Kidney (tissue), 13 donors: ENCODE measurements at regions not wholly inside any gene's neighbourhood (a gene's known extent, or its start where the extent isn't known, plus 50 kb on each side); places are given as distances from the start of the nearest gene placed in this dataset.
A peak's percentile ranks its signal among the peaks of the same experiment; 100 is the strongest.
"Not testable (repeated sequence)": the region's sequence is repeated elsewhere in the genome, so short reads cannot be mapped to it uniquely, and the experiment has no call there.

Experiments used
- DNase-seq, 5 donors: peaks; one replicate each; pipeline ENCODE4 v3.0.0-alpha.2; 2013 to 2020
- FAIRE-seq: peaks from 2 replicates; lab custom pipeline; 2012; peaks lifted over from hg19 to GRCh38; lab: Jason Lieb, UNC
- H3K27ac ChIP-seq, 2 donors: one replicate each; pipeline ENCODE4 v1.7.0; 2013; ENCODE audit warnings: low read depth in 2 of 2, low read length in 2 of 2, inconsistent platforms in 1 of 2
- H3K27me3 ChIP-seq: one replicate; pipeline ENCODE4 v1.7.1; 2013; ENCODE audit warnings: low read length, inconsistent platforms; ENCODE audit not compliant: control insufficient read depth, insufficient read depth
- H3K36me3 ChIP-seq, 3 donors: one replicate each; pipeline versions ENCODE4 v1.7.0 to v1.7.1; 2013; ENCODE audit warnings: low read length in 3 of 3, control low read depth in 1 of 3, inconsistent platforms in 1 of 3; ENCODE audit not compliant: insufficient read depth in 3 of 3, control insufficient read depth in 2 of 3
- H3K4me1 ChIP-seq, 3 donors: one replicate each; pipeline versions ENCODE4 v1.7.0 to v1.7.1; 2013; ENCODE audit warnings: low read length in 3 of 3, inconsistent platforms in 1 of 3, low read depth in 1 of 3; ENCODE audit not compliant: control insufficient read depth in 2 of 3, insufficient read depth in 2 of 3
- H3K4me3 ChIP-seq, 3 donors: one replicate each; pipeline versions ENCODE4 v1.7.0 to v1.8.1; 2013; ENCODE audit warnings: low read length in 3 of 3, control low read depth in 1 of 3, inconsistent platforms in 1 of 3
- H3K9ac ChIP-seq, 3 donors: one replicate each; pipeline versions ENCODE4 v1.7.0 to v1.7.1; 2013; ENCODE audit warnings: low read length in 3 of 3, control low read depth in 1 of 3, inconsistent platforms in 1 of 3
- H3K9me3 ChIP-seq, 3 donors: one replicate each; pipeline versions ENCODE4 v1.7.0 to v1.7.1; 2013; ENCODE audit warnings: low read length in 3 of 3, control low read depth in 1 of 3, inconsistent platforms in 1 of 3; ENCODE audit not compliant: control insufficient read depth in 2 of 3, insufficient read depth in 1 of 3
- CTCF ChIP-seq: IDR thresholded peaks from 3 replicates; pipeline ENCODE4 v1.5.1; 2012; ENCODE audit warnings: mild to moderate bottlenecking, moderate library complexity, borderline replicate concordance; ENCODE audit not compliant: insufficient read depth; ENCODE audit errors: extremely low read depth
- intact Hi-C: fragments of 100-400 bp; cut with DNase I; formaldehyde crosslinking; loops from one replicate; pipeline ENCODE4 v1.11.1; 2022
- donor health status: control.
- donor health status: control.
- donor health status: control.
- donor health status: control.
- donor health status: control.
- donor health status: DM: yes; HTN: yes; CAD: no.
- donor health status: Normal renal cell carcinoma (clear cell type).

- Histone ChIP-seq H3K27ac (no peak overlapping the region), H3K36me3 (no peaks in the 10 kb centered on the region), H3K4me3 (no peak overlapping the region), H3K4me1 (no peaks in the 10 kb centered on the region), H3K27me3 (no peaks in the 10 kb centered on the region), H3K9me3 (no peaks in the 10 kb centered on the region), H3K9ac (no peak overlapping the region)
- no peak for FAIRE-seq
- peak in 1 of 5 donors; percentile 13 for DNase-seq
- TF ChIP-seq CTCF: no peak
- intact Hi-C loops: no loop called here
These were observed 139.8 kb upstream of the ZC3H15 start for GRCh38 chr2:186346216-186346615.

- no peak overlapping the region for H3K27ac ChIP-seq
- no peaks in the 10 kb centered on the region for H3K9me3 ChIP-seq
- no peaks in the 10 kb centered on the region for H3K4me1 ChIP-seq
- no peak for TF ChIP-seq CTCF
- H3K36me3 ChIP-seq: no peaks in the 10 kb centered on the region
- FAIRE-seq (no peak), DNase-seq (no peak)
- H3K9ac ChIP-seq: no peak overlapping the region
- intact Hi-C loops: no loop called here
- H3K4me3 ChIP-seq: no peak overlapping the region
- no peaks in the 10 kb centered on the region for H3K27me3 ChIP-seq
These were observed 138.6 kb upstream of the ZC3H15 start for GRCh38 chr2:186347472-186347871.

- Histone ChIP-seq H3K27me3 (no peaks in the 10 kb centered on the region), H3K9me3 (peaks cover 0 to 6% (median 0%) of the 10 kb centered on the region in 3 donors), H3K4me1 (no peaks in the 10 kb centered on the region), H3K9ac (no peak overlapping the region), H3K27ac (no peak overlapping the region), H3K4me3 (no peak overlapping the region), H3K36me3 (no peaks in the 10 kb centered on the region)
- no peak for DNase-seq
- no peak for FAIRE-seq
- intact Hi-C loops: no loop called here
- TF ChIP-seq CTCF: no peak
These were observed 137.9 kb upstream of the ZC3H15 start for GRCh38 chr2:186348200-186348599.

GRCh38 chr2:186349508-186349907 is 136.6 kb upstream of the ZC3H15 start:
- Histone ChIP-seq H3K27me3 (no peaks in the 10 kb centered on the region), H3K4me3 (no peak overlapping the region), H3K36me3 (no peaks in the 10 kb centered on the region), H3K27ac (no peak overlapping the region), H3K4me1 (no peaks in the 10 kb centered on the region), H3K9ac (no peak overlapping the region), H3K9me3 (peaks cover 0 to 8% (median 0%) of the 10 kb centered on the region in 3 donors)
- intact Hi-C loops: no loop called here
- DNase-seq (peak in 1 of 5 donors; percentile 30), FAIRE-seq (no peak)
- TF ChIP-seq CTCF: no peak

- H3K36me3 ChIP-seq, H3K27me3 ChIP-seq, intact Hi-C loops, H3K4me3 ChIP-seq, H3K4me1 ChIP-seq, H3K9ac ChIP-seq, DNase-seq, H3K9me3 ChIP-seq, H3K27ac ChIP-seq, FAIRE-seq: not testable (repeated sequence)
These were observed 131.9 kb upstream of the ZC3H15 start for GRCh38 chr2:186354160-186354559.
